ENCODE measurements at regions not wholly inside any gene's neighbourhood (a gene's known extent, or its start where the extent isn't known, plus 50 kb on each side); places are given as distances from the start of the nearest gene placed in this dataset.

DNA sequence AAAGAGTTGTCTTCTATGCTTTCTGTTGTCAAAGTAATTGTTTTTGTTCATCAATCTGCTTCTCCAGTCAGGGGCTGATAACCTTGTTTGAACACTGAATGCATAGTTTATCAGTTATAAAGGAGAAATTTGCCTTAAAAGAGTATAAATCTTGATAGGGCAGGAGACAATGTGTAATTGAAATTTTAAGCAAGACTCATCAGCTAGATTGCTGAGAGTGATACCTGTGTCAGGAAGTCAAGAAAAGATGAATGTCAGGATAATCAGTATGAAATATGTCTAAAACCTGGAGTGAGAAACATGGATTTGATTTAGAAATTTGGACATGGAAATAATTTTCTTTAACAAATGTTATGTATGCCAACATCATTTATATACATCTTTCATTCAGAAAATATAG is 1258.1 kb downstream of the EFNA5 start:
- no peak for TF ChIP-seq CTCF (IDR thresholded peaks at IDR 0.05; ENCODE audit: low read depth, low read length)
- no peak for TF ChIP-seq EZH2phosphoT487 (IDR thresholded peaks at IDR 0.05; ENCODE audit: low read depth)
